ENCODE measurements at regions not wholly inside any gene's neighbourhood (a gene's known extent, or its start where the extent isn't known, plus 50 kb on each side); places are given as distances from the start of the nearest gene placed in this dataset.

- DNase-seq (ENCODE audit: low read depth) = no peak
Observed at GRCh38 chr2:16319551-16320121, 346.0 kb downstream of the CYRIA start.

- no peak for DNase-seq (ENCODE audit: low read depth)
Observed at GRCh38 chr2:16318474-16319195, 347.0 kb downstream of the CYRIA start.

GRCh38 chr2:16318051-16318450 is 347.6 kb downstream of the CYRIA start:
- DNase-seq (ENCODE audit: low read depth) = no peak

- no peak for DNase-seq (ENCODE audit: low read depth)
Observed at GRCh38 chr2:16317211-16317830, 348.3 kb downstream of the CYRIA start.

- no peak for DNase-seq (ENCODE audit: low read depth)
Observed at GRCh38 chr2:16316456-16317210, 349.0 kb downstream of the CYRIA start.

GRCh38 chr2:16315908-16316307 is 349.7 kb downstream of the CYRIA start:
- DNase-seq (ENCODE audit: low read depth) = no peak

GRCh38 chr2:16315458-16315835 is 350.2 kb downstream of the CYRIA start:
- DNase-seq (ENCODE audit: low read depth) = no peak

- no peak for DNase-seq (ENCODE audit: low read depth)
Observed at GRCh38 chr2:16314691-16315457, 350.8 kb downstream of the CYRIA start.

GRCh38 chr2:16314001-16314400 is 351.6 kb downstream of the CYRIA start:
- no peak for DNase-seq (ENCODE audit: low read depth)

GRCh38 chr2:16313235-16313975 is 352.2 kb downstream of the CYRIA start:
- no peak for DNase-seq (ENCODE audit: low read depth)

- no peak for DNase-seq (ENCODE audit: low read depth)
Observed at GRCh38 chr2:16312771-16313170, 352.9 kb downstream of the CYRIA start.

- DNase-seq (ENCODE audit: low read depth) = no peak
Observed at GRCh38 chr2:16311521-16312440, 353.9 kb downstream of the CYRIA start.

- no peak for DNase-seq (ENCODE audit: low read depth)
Observed at GRCh38 chr2:16308816-16309215, 356.8 kb downstream of the CYRIA start.

- DNase-seq (ENCODE audit: low read depth) = no peak
Observed at GRCh38 chr2:16304876-16305590, 360.6 kb downstream of the CYRIA start.

GRCh38 chr2:16303761-16304160 is 361.9 kb downstream of the CYRIA start:
- DNase-seq (ENCODE audit: low read depth) = no peak

GRCh38 chr2:16303273-16303577 is 362.4 kb downstream of the CYRIA start:
- no peak for DNase-seq (ENCODE audit: low read depth)

GRCh38 chr2:16302431-16303272 is 362.3 kb downstream of the MYCN start:
- DNase-seq (ENCODE audit: low read depth) = no peak

GRCh38 chr2:16301961-16302360 is 361.6 kb downstream of the MYCN start:
- no peak for DNase-seq (ENCODE audit: low read depth)

GRCh38 chr2:16298866-16299265 is 358.5 kb downstream of the MYCN start:
- no peak for DNase-seq (ENCODE audit: low read depth)

Data from stimulated activated CD8-positive, alpha-beta memory T cell treated with anti-CD3 and anti-CD28 coated beads, Interleukin-15, amount 100 ng/mL, for 1 hour (primary cell).